GM21528 (cell line): ENCODE measurements at regions not wholly inside any gene's neighbourhood (a gene's known extent, or its start where the extent isn't known, plus 50 kb on each side); places are given as distances from the start of the nearest gene placed in this dataset.

Experiments used
- ATAC-seq: cut with Tn5 transposase; IDR thresholded peaks from one replicate; pipeline ENCODE4 v1.9.1; 2021; ENCODE audit warnings: mild to moderate bottlenecking, moderate library complexity; ENCODE audit not compliant: unreplicated experiment, low FRiP score

DNA sequence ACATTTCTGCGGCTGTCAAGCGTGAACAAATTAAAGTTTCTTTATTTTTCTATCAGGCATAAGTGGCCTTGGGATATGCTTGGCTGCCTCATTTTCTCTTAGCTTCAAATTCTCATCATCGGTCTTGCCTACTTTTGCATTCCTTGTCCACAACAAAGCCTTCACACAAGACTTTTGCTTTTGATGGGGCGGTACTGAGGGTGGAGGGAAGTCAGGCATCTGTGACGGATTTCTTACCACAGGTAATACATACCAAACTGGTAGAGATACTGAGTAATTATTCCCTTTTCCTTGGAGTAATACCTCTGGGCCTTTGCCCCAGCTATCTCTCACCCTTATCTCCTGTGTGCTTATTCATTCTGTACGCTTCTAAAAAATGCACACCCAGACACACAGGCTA is 468.3 kb upstream of the RGPD4 start:
- no peak for ATAC-seq

GRCh38 chr2:107359021-107359420 is 467.7 kb upstream of the RGPD4 start:
- no peak for ATAC-seq

DNA sequence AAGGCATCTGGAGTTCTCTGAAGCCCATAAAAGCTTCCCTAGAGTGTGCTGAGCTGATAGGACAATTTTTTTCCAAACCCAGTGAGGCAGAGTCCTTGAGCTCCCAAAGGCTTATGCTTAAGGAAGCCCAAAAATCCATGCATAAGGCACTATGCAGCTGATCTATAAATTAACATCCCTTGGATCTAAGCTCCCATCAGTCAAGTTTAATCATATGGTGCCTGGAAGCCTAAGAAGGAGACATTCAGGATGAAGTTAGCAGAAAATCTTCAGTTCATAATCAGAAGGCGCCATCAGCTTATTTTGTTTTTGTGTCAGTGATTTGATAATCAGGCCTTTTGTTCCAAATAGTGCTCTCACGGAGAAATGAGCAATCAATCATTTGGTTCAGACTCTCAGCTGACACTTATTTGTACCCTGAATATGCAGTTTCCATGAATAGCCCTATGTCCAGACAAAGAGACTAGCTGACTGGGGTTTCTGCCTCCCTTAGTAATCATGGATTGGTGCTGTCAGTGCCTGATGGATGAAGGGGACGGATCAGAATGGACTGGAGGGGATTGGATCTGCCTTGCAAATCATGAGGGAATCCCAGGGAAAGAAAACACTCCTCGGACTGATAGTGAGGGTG is 464.8 kb upstream of the RGPD4 start:
- no peak for ATAC-seq

GRCh38 chr2:107362993-107363392 is 463.7 kb upstream of the RGPD4 start:
- ATAC-seq, result no peak

DNA sequence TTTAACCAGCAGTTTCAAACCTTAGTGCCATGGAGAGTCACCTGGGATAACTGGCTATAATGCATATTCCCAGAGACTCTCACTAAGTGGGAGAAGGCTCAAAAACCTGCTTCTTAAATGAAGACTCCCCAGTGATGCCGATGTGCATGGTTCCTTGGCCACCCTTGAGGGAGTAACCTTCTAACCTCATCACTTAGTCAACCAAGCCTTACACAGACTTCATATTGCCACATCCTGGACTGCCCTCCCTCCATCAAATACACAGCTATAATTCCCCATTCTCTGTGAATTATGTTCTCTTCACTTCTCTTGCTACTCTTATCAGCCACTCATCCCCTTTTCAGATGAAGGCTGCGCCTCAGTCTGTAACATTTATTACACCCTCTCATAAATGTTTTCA is 462.9 kb upstream of the RGPD4 start:
- no peak for ATAC-seq

DNA sequence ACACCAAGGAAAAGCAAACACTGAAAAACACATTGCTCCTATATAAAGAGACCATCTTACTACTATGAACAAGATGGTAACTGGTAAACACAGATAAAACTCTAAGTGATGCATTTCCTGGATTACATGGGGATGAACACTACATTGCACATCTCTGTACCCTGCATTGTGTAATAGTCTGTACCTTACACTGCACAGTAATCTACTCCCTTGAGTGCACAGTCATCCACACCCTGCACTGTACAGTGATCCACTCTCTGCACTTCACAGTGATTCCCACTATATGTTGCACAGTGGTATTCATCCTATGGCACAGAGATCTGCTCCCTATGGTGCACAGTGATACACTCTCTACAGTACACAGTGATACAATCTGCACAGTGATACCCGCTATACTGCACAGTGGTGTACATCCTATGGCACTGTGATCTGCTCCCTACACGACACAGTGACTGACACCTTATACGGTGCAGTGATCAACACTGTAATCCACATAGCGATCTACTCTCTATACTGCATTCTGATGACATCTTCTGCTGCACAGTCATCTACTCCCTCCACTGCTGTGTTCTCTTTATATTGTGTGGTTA is 462.2 kb upstream of the RGPD4 start:
- ATAC-seq, result no peak

DNA sequence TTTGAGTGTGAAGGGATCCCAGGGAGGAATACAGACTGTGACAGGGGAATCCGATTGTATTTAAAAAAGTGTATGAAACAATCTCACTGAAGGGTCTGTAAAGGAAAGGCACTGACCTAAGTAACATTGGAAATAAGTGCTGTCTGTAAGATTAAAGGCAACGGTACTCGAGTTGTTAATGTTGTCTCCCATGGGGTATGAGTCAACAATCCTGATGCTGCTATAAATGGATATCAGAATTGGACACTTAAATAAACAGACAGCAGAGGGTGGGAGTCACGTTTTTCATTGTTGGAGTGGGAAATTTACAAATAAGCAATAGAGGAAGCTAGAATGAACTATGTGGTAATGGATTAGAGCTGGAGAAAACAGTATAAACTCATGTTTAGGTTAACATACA is 452.4 kb upstream of the RGPD4 start:
- no peak for ATAC-seq

DNA sequence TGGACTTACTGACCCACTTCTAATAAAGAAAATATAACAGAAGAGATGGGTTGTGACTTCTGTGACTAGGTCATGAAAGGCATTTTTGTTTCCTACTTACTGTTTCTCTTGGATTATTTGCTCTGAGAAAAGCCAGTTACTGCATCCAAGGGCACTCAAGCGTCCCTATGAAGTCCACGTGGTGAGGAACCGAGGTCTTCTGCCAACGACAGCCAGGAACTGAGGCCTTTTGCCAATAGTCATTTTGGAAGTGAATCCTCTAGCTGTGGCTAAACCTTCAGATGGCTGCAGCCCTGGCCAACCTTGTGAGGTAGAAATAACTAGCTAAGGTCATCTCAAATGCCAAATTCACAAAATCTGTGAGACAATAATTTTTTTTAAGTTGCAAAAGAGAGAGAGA is 449.8 kb upstream of the RGPD4 start:
- no peak for ATAC-seq

DNA sequence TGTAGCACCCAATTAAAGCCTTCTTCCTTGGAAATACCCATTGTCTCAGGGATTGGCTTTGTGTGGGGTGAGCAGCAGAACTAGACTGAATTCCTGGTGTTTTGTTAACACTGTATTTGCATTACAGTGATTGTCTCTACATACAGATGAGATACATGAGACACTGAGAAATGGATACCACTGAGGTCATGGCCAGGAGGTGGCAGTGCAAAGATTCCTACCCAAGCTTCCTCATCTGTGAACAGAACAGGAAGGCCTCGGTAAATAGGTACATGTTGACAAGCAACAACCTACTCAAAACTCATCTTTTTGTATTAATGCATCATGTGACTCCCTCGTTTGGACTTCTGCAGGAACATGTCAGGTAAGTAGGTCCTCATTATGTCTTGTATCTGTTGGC is 445.8 kb upstream of the RGPD4 start:
- no peak for ATAC-seq

- no peak for ATAC-seq
Observed at GRCh38 chr2:107383691-107384090, 443.0 kb upstream of the RGPD4 start.

DNA sequence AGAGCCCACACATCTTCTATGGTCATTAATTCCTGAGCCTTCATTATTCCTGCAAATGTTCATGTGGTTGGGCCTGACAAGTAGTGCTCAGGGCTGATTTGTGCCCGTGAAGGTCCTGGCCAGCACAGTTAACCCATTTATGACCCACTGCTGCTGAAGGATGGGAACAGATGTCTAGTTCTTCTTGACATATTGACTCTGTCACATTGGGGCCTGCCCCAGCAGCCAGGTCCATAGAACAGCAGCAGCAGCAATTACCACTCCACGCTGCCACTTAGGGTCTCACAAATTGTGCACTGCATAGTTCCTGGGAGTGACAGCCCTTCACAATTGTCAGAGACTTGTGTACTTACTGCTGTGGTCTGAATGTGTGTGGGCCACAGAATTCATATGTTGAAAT is 442.3 kb upstream of the RGPD4 start:
- ATAC-seq, result no peak

DNA sequence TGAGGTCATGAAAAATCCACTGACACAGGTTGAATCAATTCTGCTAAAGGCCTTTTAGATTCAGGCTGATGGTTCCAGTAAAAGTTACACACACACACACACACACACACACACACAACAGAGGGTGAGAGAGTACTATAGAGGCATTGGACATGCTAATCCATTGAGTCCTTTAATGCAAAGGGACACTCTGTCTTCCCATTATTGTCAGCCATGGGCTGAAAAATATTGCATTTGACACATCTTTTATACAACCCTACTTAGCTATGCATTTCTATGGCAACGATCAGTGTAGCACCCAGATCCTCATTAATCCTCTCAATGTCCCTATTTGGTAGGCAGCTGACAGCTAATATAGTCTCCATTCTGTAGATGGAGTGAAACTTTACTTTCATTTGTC is 440.8 kb upstream of the RGPD4 start:
- no peak for ATAC-seq

DNA sequence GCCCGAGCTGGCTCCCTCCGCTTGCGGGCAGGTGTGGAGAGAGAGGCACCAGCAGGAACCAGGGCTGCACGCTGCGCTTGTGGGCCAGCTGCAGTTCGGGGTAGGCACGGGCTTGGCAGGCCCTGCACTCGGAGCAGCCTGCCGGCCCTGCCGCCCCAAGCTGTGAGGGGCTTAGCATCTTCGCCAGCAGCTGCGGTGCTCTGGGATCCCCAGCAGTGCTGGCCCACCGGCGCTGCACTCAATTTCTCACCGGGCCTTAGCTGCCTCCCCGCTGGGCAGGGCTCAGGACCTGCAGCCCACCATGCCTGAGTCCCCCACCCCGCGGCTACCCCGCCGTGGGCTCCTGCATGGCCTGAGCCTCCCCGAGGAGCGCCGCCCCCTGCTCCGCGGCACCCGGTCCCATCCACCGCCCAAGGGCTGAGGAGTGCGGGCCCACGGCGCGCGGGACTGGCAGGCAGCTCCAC is 434.4 kb upstream of the RGPD4 start:
- ATAC-seq, result no peak

- ATAC-seq, result no peak
Observed at GRCh38 chr2:107393516-107393915, 433.2 kb upstream of the RGPD4 start.

DNA sequence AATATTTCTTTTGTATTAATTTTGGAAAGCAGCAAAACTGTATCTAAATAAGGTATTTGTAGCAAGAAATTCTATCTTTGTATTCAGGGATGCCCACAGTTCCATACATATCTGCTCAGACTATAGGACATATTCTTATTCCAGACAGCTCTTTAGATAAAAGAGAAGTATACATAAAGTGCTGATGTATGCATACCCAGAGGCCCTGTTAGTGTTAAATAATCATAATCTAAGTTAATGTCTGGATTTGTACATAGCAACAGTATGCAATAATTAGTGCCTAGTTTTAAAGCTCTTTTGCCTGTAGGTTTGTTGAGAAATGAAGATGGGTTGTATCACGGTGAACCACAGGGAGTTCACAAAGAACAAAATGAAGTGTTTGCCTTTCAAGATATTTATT is 428.0 kb upstream of the RGPD4 start:
- ATAC-seq, result no peak

DNA sequence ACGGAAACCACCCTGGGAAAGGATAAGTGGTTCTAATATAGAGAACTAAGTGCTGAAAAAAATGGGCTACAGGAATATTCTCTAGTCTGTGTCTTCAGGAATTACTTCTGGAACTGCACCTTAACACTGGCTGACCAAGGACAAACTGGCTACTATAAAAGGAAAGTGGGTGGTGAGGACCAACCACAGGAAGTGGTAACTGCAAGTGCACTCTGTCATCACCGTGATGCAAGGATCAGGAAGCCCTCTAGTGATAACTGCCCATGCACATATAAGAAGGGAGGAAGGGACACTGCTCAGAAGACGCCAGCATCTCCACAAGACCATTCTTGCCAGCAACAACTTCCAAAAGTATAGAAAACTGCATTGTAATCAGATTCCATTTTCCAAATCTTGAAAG is 424.4 kb upstream of the RGPD4 start:
- no peak for ATAC-seq

- ATAC-seq, result no peak
Observed at GRCh38 chr2:107405261-107405660, 421.4 kb upstream of the RGPD4 start.

DNA sequence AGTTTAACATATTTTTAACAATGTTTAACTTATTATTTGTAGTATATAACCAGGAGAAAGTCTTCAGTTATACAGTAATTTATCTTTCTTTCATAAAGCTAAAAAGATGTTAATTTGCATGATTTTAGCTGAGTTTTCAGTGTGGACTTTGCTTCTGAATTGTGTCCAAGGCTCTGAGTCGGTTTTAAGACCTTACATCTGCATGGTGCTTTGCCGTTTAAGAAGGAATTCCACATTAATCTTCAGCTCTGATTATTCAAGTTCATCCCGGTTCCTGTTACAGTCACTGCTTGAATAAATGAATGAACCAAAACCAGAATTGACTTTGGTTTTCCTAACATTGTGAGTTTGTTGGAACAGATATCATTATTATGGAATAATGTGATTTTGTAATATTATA is 419.7 kb upstream of the RGPD4 start:
- no peak for ATAC-seq

- ATAC-seq, result no peak
Observed at GRCh38 chr2:107407974-107408373, 418.7 kb upstream of the RGPD4 start.

DNA sequence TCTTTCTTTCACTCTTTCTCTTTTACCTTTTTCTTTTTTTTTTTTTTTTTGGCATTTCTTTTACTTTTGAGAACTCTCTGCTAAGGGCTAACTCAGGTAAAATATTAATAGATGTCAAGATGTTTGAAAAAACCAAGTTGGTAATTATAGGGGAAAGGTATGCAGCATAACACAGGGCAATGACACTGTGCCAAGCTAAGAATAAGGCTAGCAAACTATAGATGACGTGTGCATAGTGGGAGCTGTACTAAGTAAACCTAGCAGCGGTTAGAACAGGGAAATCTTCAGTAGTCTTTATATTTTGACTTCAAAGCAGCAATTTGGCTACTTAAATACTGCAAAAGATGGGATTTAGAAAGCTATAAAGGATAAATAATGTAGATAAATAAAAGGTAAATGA is 415.4 kb upstream of the RGPD4 start:
- no peak for ATAC-seq

DNA sequence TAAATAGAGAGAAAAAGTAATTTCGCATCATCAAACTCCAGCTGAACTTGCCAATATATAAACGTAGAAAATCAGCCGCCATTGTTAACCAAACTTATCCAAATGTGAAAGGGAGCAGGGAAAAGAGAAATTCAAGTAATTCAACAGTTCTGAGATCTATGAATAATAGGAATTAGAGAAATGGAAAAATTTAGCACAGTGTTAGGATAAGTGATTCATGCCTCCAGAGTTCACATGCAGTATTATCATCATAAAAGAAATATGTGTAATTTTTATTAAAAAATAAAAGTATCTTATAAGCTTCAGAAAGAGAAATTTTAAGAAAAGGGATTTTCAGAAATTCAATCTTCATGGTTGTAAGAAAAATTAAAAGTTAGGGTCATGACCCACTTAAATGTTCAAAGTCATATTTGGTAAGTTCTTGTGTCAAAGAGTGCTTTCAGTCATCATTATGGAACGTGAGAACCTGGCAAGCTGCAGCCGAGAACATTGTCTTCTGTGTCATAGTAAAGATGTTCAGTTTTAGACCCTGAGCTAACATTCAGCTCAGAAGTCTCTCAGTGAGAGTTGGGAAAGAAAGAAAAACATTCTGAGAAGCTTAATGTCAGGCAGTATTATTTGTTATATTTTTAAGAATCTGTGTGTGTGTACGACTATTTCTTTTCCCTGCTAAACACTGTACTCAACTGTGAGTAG is 414.3 kb upstream of the RGPD4 start:
- no peak for ATAC-seq

DNA sequence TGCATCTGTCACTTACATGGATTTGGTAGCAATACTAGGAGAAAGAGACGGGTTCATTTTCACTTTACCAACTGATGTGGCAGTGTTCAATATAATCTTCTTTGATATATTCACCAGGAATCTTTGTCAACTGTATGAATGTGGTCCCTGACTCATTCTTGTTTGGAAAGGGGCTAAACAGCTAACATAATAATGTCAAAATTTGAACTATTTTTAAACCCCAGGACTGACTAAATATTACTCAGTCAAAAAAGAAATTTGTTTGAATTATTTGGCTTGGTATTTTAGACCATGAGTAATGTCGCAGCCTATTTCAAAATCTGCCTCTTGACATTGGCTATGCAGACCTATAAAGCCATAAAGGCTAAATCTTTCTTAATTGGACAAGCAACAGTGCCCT is 413.7 kb upstream of the RGPD4 start:
- no peak for ATAC-seq
